Kidney (tissue), 13 donors: ENCODE measurements at regions not wholly inside any gene's neighbourhood (a gene's known extent, or its start where the extent isn't known, plus 50 kb on each side); places are given as distances from the start of the nearest gene placed in this dataset.

Experiments used
- DNase-seq, 5 donors: peaks; one replicate each; pipeline ENCODE4 v3.0.0-alpha.2; 2013 to 2020
- FAIRE-seq: peaks from 2 replicates; lab custom pipeline; 2012; peaks lifted over from hg19 to GRCh38; lab: Jason Lieb, UNC
- H3K27ac ChIP-seq, 2 donors: one replicate each; pipeline ENCODE4 v1.7.0; 2013; ENCODE audit warnings: low read depth in 2 of 2, low read length in 2 of 2, inconsistent platforms in 1 of 2
- H3K27me3 ChIP-seq: one replicate; pipeline ENCODE4 v1.7.1; 2013; ENCODE audit warnings: low read length, inconsistent platforms; ENCODE audit not compliant: control insufficient read depth, insufficient read depth
- H3K36me3 ChIP-seq, 3 donors: one replicate each; pipeline versions ENCODE4 v1.7.0 to v1.7.1; 2013; ENCODE audit warnings: low read length in 3 of 3, control low read depth in 1 of 3, inconsistent platforms in 1 of 3; ENCODE audit not compliant: insufficient read depth in 3 of 3, control insufficient read depth in 2 of 3
- H3K4me1 ChIP-seq, 3 donors: one replicate each; pipeline versions ENCODE4 v1.7.0 to v1.7.1; 2013; ENCODE audit warnings: low read length in 3 of 3, inconsistent platforms in 1 of 3, low read depth in 1 of 3; ENCODE audit not compliant: control insufficient read depth in 2 of 3, insufficient read depth in 2 of 3
- H3K4me3 ChIP-seq, 3 donors: one replicate each; pipeline versions ENCODE4 v1.7.0 to v1.8.1; 2013; ENCODE audit warnings: low read length in 3 of 3, control low read depth in 1 of 3, inconsistent platforms in 1 of 3
- H3K9ac ChIP-seq, 3 donors: one replicate each; pipeline versions ENCODE4 v1.7.0 to v1.7.1; 2013; ENCODE audit warnings: low read length in 3 of 3, control low read depth in 1 of 3, inconsistent platforms in 1 of 3
- H3K9me3 ChIP-seq, 3 donors: one replicate each; pipeline versions ENCODE4 v1.7.0 to v1.7.1; 2013; ENCODE audit warnings: low read length in 3 of 3, control low read depth in 1 of 3, inconsistent platforms in 1 of 3; ENCODE audit not compliant: control insufficient read depth in 2 of 3, insufficient read depth in 1 of 3
- CTCF ChIP-seq: IDR thresholded peaks from 3 replicates; pipeline ENCODE4 v1.5.1; 2012; ENCODE audit warnings: mild to moderate bottlenecking, moderate library complexity, borderline replicate concordance; ENCODE audit not compliant: insufficient read depth; ENCODE audit errors: extremely low read depth
- intact Hi-C: fragments of 100-400 bp; cut with DNase I; formaldehyde crosslinking; loops from one replicate; pipeline ENCODE4 v1.11.1; 2022
- donor health status: control.
- donor health status: control.
- donor health status: control.
- donor health status: control.
- donor health status: control.
- donor health status: DM: yes; HTN: yes; CAD: no.
- donor health status: Normal renal cell carcinoma (clear cell type).

- Histone ChIP-seq H3K9me3 (no peaks in the 10 kb centered on the region), H3K27me3 (no peaks in the 10 kb centered on the region), H3K36me3 (no peaks in the 10 kb centered on the region), H3K4me1 (no peaks in the 10 kb centered on the region), H3K4me3 (no peak overlapping the region), H3K9ac (no peak overlapping the region), H3K27ac (no peak overlapping the region)
- DNase-seq (no peak), FAIRE-seq (no peak)
- TF ChIP-seq CTCF, result no peak
- intact Hi-C loops, result no loop called here
Observed at GRCh38 chr14:65910108-65910786, 497.7 kb downstream of the FUT8 start.

- H3K4me1 ChIP-seq, result no peaks in the 10 kb centered on the region
- TF ChIP-seq CTCF, result no peak
- FAIRE-seq (no peak), DNase-seq (no peak)
- no peaks in the 10 kb centered on the region for H3K9me3 ChIP-seq
- intact Hi-C loops, result no loop called here
- no peak overlapping the region for H3K4me3 ChIP-seq
- no peaks in the 10 kb centered on the region for H3K36me3 ChIP-seq
- no peak overlapping the region for H3K9ac ChIP-seq
- H3K27me3 ChIP-seq, result no peaks in the 10 kb centered on the region
- H3K27ac ChIP-seq, result no peak overlapping the region
Observed at GRCh38 chr14:65915125-65915524, 502.6 kb downstream of the FUT8 start.

- Histone ChIP-seq H3K36me3 (no peaks in the 10 kb centered on the region), H3K4me1 (no peaks in the 10 kb centered on the region), H3K27ac (no peak overlapping the region), H3K9ac (no peak overlapping the region), H3K4me3 (no peak overlapping the region), H3K9me3 (no peaks in the 10 kb centered on the region), H3K27me3 (no peaks in the 10 kb centered on the region)
- FAIRE-seq (no peak), DNase-seq (no peak)
- no peak for TF ChIP-seq CTCF
- intact Hi-C loops, result no loop called here
Observed at GRCh38 chr14:65916055-65916454, 503.5 kb downstream of the FUT8 start.

GRCh38 chr14:65920996-65921395, 508.5 kb downstream of the FUT8 start:
- Histone ChIP-seq H3K9ac (no peak overlapping the region), H3K4me1 (no peaks in the 10 kb centered on the region), H3K36me3 (no peaks in the 10 kb centered on the region), H3K27me3 (no peaks in the 10 kb centered on the region), H3K4me3 (no peak overlapping the region), H3K27ac (no peak overlapping the region), H3K9me3 (no peaks in the 10 kb centered on the region)
- no peak for TF ChIP-seq CTCF
- FAIRE-seq, result no peak
- intact Hi-C loops, result no loop called here
- DNase-seq, result no peak
